HCT116 (cell line): ENCODE measurements at regions not wholly inside any gene's neighbourhood (a gene's known extent, or its start where the extent isn't known, plus 50 kb on each side); places are given as distances from the start of the nearest gene placed in this dataset.

ENCODE experiments used
- CEBPB ChIP-seq: IDR thresholded peaks from 2 replicates; pipeline ENCODE4 v1.6.1; 2012; ENCODE audit warnings: low read depth
- CTCF ChIP-seq, 3 experiments: fragments of 200-600 bp in 1 of 3; sonication (generic) in 1 of 3; IDR thresholded peaks in 2 of 3; conservative IDR thresholded peaks in 1 of 3; 2 replicates each; pipeline ENCODE4 v1.5.1; 2012 to 2017; ENCODE audit warnings: low read depth in 2 of 3, low read length in 2 of 3, antibody characterized with exemption in 1 of 3, borderline replicate concordance in 1 of 3, control low read depth in 1 of 3, mild to moderate bottlenecking in 1 of 3, mixed read lengths in 1 of 3, mixed run types in 1 of 3, moderate library complexity in 1 of 3; ENCODE audit not compliant: insufficient read depth in 1 of 3
- EGR1 ChIP-seq: IDR thresholded peaks from 2 replicates; pipeline ENCODE4 v1.6.1; 2012; ENCODE audit warnings: low read depth
- EZH2 ChIP-seq: fragments of 200-600 bp; sonication (generic); IDR thresholded peaks from 2 replicates; pipeline ENCODE4 v1.6.1; 2017; ENCODE audit warnings: antibody characterized with exemption, mixed run types
- EZH2phosphoT487 ChIP-seq: fragments of 200-600 bp; IDR thresholded peaks from 2 replicates; pipeline ENCODE4 v1.6.1; 2018; ENCODE audit warnings: antibody characterized with exemption, borderline replicate concordance
- POLR2A ChIP-seq: IDR thresholded peaks from 2 replicates; pipeline ENCODE4 v1.7.0; 2011; ENCODE audit warnings: borderline replicate concordance; ENCODE audit not compliant: insufficient read depth, insufficient read length; ENCODE audit errors: extremely low read depth
- RAD21 ChIP-seq: IDR thresholded peaks from 2 replicates; pipeline ENCODE4 v1.6.1; 2012; ENCODE audit warnings: low read depth, mild to moderate bottlenecking
- SIN3A ChIP-seq: IDR thresholded peaks from 2 replicates; pipeline ENCODE4 v1.6.1; 2012; ENCODE audit warnings: low read depth
- YY1 ChIP-seq: IDR thresholded peaks from 2 replicates; pipeline ENCODE4 v1.6.1; 2011; ENCODE audit warnings: low read length, low read depth, moderate library complexity, mild to moderate bottlenecking; ENCODE audit not compliant: insufficient replicate concordance; ENCODE audit errors: extremely low read depth
- ZNF274 ChIP-seq: fragments of 200-500 bp; sonication (Bioruptor generic); IDR thresholded peaks from 2 replicates; pipeline ENCODE4 v1.6.1; 2014; ENCODE audit warnings: mild to moderate bottlenecking, low read depth, low read length, inconsistent platforms
- TF ChIP-seq, protein P1 (sequence below): IDR thresholded peaks from 2 replicates; pipeline ENCODE4 v1.6.1; 2012

DNA sequence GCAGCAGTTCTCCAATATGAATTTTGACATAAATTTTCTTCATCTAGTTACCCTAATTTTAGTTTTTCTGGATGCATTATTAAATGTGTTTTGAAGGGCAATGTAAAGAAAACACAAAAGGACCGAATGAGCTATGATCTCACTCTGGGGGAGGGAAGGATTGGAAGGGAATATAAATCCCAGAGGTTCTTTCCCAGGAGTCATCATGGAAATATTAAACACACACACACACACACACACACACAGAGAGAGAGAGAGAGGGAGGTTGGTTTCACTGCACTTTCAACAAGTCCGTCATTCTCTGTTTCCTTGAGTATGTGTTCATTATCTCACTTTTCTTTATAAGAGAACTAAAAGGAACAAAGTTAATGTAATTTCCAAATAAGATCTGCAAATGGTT, 70.7 kb upstream of the DCBLD2 start:
- TF ChIP-seq CTCF (IDR thresholded peaks at IDR 0.05 in 2 of 3, conservative IDR thresholded peaks at IDR 0.05 in 1 of 3; ENCODE audit: borderline replicate concordance in 1 of 3, insufficient read depth in 1 of 3, low read depth in 2 of 3, low read length in 2 of 3): no peak
- peak; percentile 11 for TF ChIP-seq YY1
- no peak for TF ChIP-seq RAD21
- no peak for TF ChIP-seq POLR2A
- TF ChIP-seq SIN3A: no peak
- TF ChIP-seq EZH2: no peak
- TF ChIP-seq, protein P1, sequence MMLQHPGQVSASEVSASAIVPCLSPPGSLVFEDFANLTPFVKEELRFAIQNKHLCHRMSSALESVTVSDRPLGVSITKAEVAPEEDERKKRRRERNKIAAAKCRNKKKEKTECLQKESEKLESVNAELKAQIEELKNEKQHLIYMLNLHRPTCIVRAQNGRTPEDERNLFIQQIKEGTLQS: no peak
- 0 out of 2 replicates have a peak, but pooled peaks have one; percentile 34 for TF ChIP-seq EGR1
- TF ChIP-seq EZH2phosphoT487: no peak
- peak; percentile 53 for TF ChIP-seq CEBPB
- TF ChIP-seq ZNF274: no peak
